Neural cell (in vitro differentiated cells): ENCODE measurements at regions not wholly inside any gene's neighbourhood (a gene's known extent, or its start where the extent isn't known, plus 50 kb on each side); places are given as distances from the start of the nearest gene placed in this dataset.

Experiments
- H2AFZ ChIP-seq: fragments of 200-600, 300-800 bp; sonication (generic), shearing (Covaris generic); 2 replicates; pipeline ENCODE4 v1.6.0; 2014; ENCODE audit warnings: low read depth, mild to moderate bottlenecking, antibody characterized with exemption, low read length, moderate library complexity
- H3F3A ChIP-seq: fragments of 200-600 bp; shearing (Covaris generic); 2 replicates; pipeline ENCODE4 v1.6.1; 2016; ENCODE audit warnings: mild to moderate bottlenecking, moderate library complexity, mixed read lengths, antibody characterized with exemption, low read length; ENCODE audit not compliant: insufficient read depth, poor library complexity, severe bottlenecking
- H3K27ac ChIP-seq: fragments of 200-600, 300-800 bp; sonication (generic), shearing (Covaris generic); 2 replicates; pipeline ENCODE4 v1.5.1; 2014; ENCODE audit warnings: mild to moderate bottlenecking, low read length, moderate library complexity
- H3K27me3 ChIP-seq: fragments of 300-800, 200-600 bp; sonication (generic), shearing (Covaris generic); 2 replicates; pipeline ENCODE4 v1.6.0; 2014; ENCODE audit warnings: mild to moderate bottlenecking, low read depth, low read length, moderate library complexity; ENCODE audit not compliant: insufficient read depth
- H3K36me3 ChIP-seq: fragments of 300-800, 200-600 bp; sonication (generic), shearing (Covaris generic); 2 replicates; pipeline ENCODE4 v1.5.1; 2014; ENCODE audit warnings: mild to moderate bottlenecking, antibody characterized with exemption, low read length, moderate library complexity; ENCODE audit not compliant: insufficient read depth
- H3K4me2 ChIP-seq: fragments of 300-800, 200-600 bp; sonication (generic), shearing (Covaris generic); 2 replicates; pipeline ENCODE4 v1.6.0; 2014; ENCODE audit warnings: mild to moderate bottlenecking, low read length
- H3K4me3 ChIP-seq: fragments of 300-800, 200-600 bp; sonication (generic), shearing (Covaris generic); 2 replicates; pipeline ENCODE4 v1.5.1; 2014; ENCODE audit warnings: mild to moderate bottlenecking, low read length, moderate library complexity
- H3K79me2 ChIP-seq: fragments of 200-600 bp; shearing (Covaris generic); replicated peaks from 2 replicates; pipeline ENCODE4 v1.6.0; 2014; ENCODE audit warnings: mild to moderate bottlenecking, low read length, moderate library complexity; ENCODE audit not compliant: insufficient read depth
- H3K9ac ChIP-seq: fragments of 300-800, 200-600 bp; sonication (generic), shearing (Covaris generic); 2 replicates; pipeline ENCODE4 v1.6.1; 2016; ENCODE audit warnings: mild to moderate bottlenecking, low read length, mixed read lengths
- H3K9me2 ChIP-seq: fragments of 200-600 bp; shearing (Covaris generic); 2 replicates; pipeline ENCODE4 v1.6.1; 2016; ENCODE audit warnings: mild to moderate bottlenecking, low read length, mixed read lengths; ENCODE audit not compliant: insufficient read depth
- H3K9me3 ChIP-seq: fragments of 200-600, 300-800 bp; sonication (generic), shearing (Covaris generic); 2 replicates; pipeline ENCODE4 v1.6.1; 2016; ENCODE audit warnings: mild to moderate bottlenecking, mixed run types, low read length, moderate library complexity, mixed read lengths
- H4K20me1 ChIP-seq: fragments of 200-600 bp; shearing (Covaris generic); 2 replicates; pipeline ENCODE4 v1.6.1; 2016; ENCODE audit warnings: mild to moderate bottlenecking, mixed run types; ENCODE audit not compliant: insufficient read depth
- CTCF ChIP-seq: fragments of 450-650 bp; IDR thresholded peaks from 2 replicates; pipeline ENCODE4 v1.5.1; 2014; ENCODE audit warnings: antibody characterized with exemption, mild to moderate bottlenecking, moderate library complexity; ENCODE audit not compliant: poor library complexity, severe bottlenecking
- EP300 ChIP-seq: fragments of 450-650 bp; conservative IDR thresholded peaks from 2 replicates; pipeline ENCODE4 v1.6.1; 2014; ENCODE audit warnings: antibody characterized with exemption, mild to moderate bottlenecking, moderate library complexity; ENCODE audit not compliant: poor library complexity, severe bottlenecking
- EZH2 ChIP-seq: fragments of 200-600, 300-800 bp; shearing (Covaris generic), sonication (generic); IDR thresholded peaks from 2 replicates; pipeline ENCODE4 v1.6.1; 2014; ENCODE audit warnings: antibody characterized with exemption, low read length, borderline replicate concordance, mild to moderate bottlenecking; ENCODE audit not compliant: insufficient read depth, poor library complexity, severe bottlenecking
- MXI1 ChIP-seq: fragments of 450-650 bp; conservative IDR thresholded peaks from 2 replicates; pipeline ENCODE4 v1.6.1; 2014; ENCODE audit warnings: antibody characterized with exemption, mild to moderate bottlenecking; ENCODE audit not compliant: poor library complexity, severe bottlenecking
- POLR2AphosphoS5 ChIP-seq: IDR thresholded peaks from 2 replicates; pipeline ENCODE4 v1.6.1; 2012
- RAD21 ChIP-seq: fragments of 450-650 bp; conservative IDR thresholded peaks from 2 replicates; pipeline ENCODE4 v1.6.1; 2014; ENCODE audit warnings: antibody characterized with exemption, mild to moderate bottlenecking, moderate library complexity
- REST ChIP-seq: IDR thresholded peaks from 2 replicates; pipeline ENCODE4 v1.6.1; 2012; ENCODE audit warnings: borderline replicate concordance
- SMC3 ChIP-seq: fragments of 450-650 bp; conservative IDR thresholded peaks from 2 replicates; pipeline ENCODE4 v1.6.1; 2014; ENCODE audit warnings: antibody characterized with exemption, mild to moderate bottlenecking, moderate library complexity; ENCODE audit not compliant: poor library complexity
- TAF1 ChIP-seq: IDR thresholded peaks from 2 replicates; pipeline ENCODE4 v1.6.1; 2012; ENCODE audit warnings: low read depth

- no peak overlapping the region for H2AFZ ChIP-seq
- no peak overlapping the region for H3K27ac ChIP-seq
- no peaks in the 10 kb centered on the region for H3F3A ChIP-seq
- H3K9me2 ChIP-seq = no peaks in the 10 kb centered on the region
- H3K4me3 ChIP-seq = no peak overlapping the region
- H4K20me1 ChIP-seq = no peaks in the 10 kb centered on the region
- no peak for TF ChIP-seq TAF1
- no peak for TF ChIP-seq POLR2AphosphoS5
- no peak for TF ChIP-seq MXI1
- no peak for TF ChIP-seq RAD21
- no peak for TF ChIP-seq CTCF
- TF ChIP-seq REST = no peak
- no peak for TF ChIP-seq EP300
- no peak for TF ChIP-seq SMC3
- TF ChIP-seq EZH2 = no peak
- no peak overlapping the region for H3K4me2 ChIP-seq
- no peak overlapping the region for H3K9ac ChIP-seq
- H3K27me3 ChIP-seq = no peaks in the 10 kb centered on the region
- no peaks in the 10 kb centered on the region for H3K36me3 ChIP-seq
- H3K79me2 ChIP-seq = no peaks in the 10 kb centered on the region
- no peaks in the 10 kb centered on the region for H3K9me3 ChIP-seq
Measured at GRCh38 chr13:105796081-105796480, 739.4 kb downstream of the EFNB2 start.

GRCh38 chr13:105790923-105791322 lies 744.5 kb downstream of the EFNB2 start:
- no peak overlapping the region for H3K4me3 ChIP-seq
- H3F3A ChIP-seq = no peaks in the 10 kb centered on the region
- no peak overlapping the region for H2AFZ ChIP-seq
- H3K36me3 ChIP-seq = no peaks in the 10 kb centered on the region
- H3K27ac ChIP-seq = no peak overlapping the region
- H3K9me3 ChIP-seq = no peaks in the 10 kb centered on the region
- peaks cover 5% of the 10 kb centered on the region for H3K9me2 ChIP-seq
- H3K4me2 ChIP-seq = no peak overlapping the region
- H3K79me2 ChIP-seq = no peaks in the 10 kb centered on the region
- TF ChIP-seq POLR2AphosphoS5 (no peak), SMC3 (no peak), CTCF (no peak), EZH2 (no peak), MXI1 (no peak), RAD21 (no peak), REST (no peak), EP300 (no peak), TAF1 (no peak)
- no peaks in the 10 kb centered on the region for H4K20me1 ChIP-seq
- no peak overlapping the region for H3K9ac ChIP-seq
- no peaks in the 10 kb centered on the region for H3K27me3 ChIP-seq
